Astrocyte of the spinal cord (primary cell): ENCODE measurements at regions not wholly inside any gene's neighbourhood (a gene's known extent, or its start where the extent isn't known, plus 50 kb on each side); places are given as distances from the start of the nearest gene placed in this dataset.
"Not testable (repeated sequence)": the region's sequence is repeated elsewhere in the genome, so short reads cannot be mapped to it uniquely, and the experiment has no call there.

Experiments
- DNase-seq: peaks from one replicate; pipeline ENCODE4 v3.0.0; 2011; ENCODE audit warnings: low read depth, low spot score
- H3K4me3 ChIP-seq: 2 replicates; pipeline ENCODE4 v1.5.1; 2011; ENCODE audit warnings: low read depth, mild to moderate bottlenecking, low read length, moderate library complexity
- CTCF ChIP-seq: IDR thresholded peaks from 2 replicates; pipeline ENCODE4 v1.5.1; 2012; ENCODE audit warnings: low read depth, mild to moderate bottlenecking, low read length, inconsistent platforms
- in situ Hi-C: cut with HindIII; loops from 2 replicates; pipeline ENCODE4 v1.10.0; 2017; ENCODE audit warnings: low sequenced_read_pairs

- DNase-seq: no peak
- in situ Hi-C loops: no loop called here
- H3K4me3 ChIP-seq: no peak overlapping the region
- TF ChIP-seq CTCF: no peak
Measured at GRCh38 chr15:58377193-58377592, 54.6 kb upstream of the LIPC start.

- DNase-seq: peak; percentile 36
- in situ Hi-C loops: no loop called here
- H3K4me3 ChIP-seq: no peak overlapping the region
- no peak for TF ChIP-seq CTCF
Measured at GRCh38 chr15:58378241-58379085, 53.3 kb upstream of the LIPC start.

DNA sequence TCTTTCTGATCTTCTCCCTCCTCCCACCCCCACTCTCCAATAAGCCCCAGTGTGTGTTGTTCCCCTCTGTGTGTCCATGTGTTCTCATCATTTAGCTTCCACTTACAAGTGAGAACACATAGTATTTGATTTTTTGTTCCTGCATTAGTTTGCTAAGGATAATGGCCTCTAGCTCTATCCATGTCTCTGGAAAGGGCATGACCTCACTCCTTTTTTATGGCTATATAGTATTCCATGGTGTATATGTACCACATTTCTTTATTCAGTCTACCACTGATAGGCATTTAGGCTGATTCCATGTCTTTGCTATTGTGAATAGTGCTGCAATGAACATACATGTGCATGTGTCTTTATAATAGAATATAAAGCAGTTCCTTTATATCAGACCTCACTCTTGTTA, 52.3 kb upstream of the LIPC start:
- H3K4me3 ChIP-seq, in situ Hi-C loops, DNase-seq: not testable (repeated sequence)

GRCh38 chr15:58380280-58380945, 51.4 kb upstream of the LIPC start:
- TF ChIP-seq CTCF: no peak
- H3K4me3 ChIP-seq: no peak overlapping the region
- in situ Hi-C loops: no loop called here
- no peak for DNase-seq

DNA sequence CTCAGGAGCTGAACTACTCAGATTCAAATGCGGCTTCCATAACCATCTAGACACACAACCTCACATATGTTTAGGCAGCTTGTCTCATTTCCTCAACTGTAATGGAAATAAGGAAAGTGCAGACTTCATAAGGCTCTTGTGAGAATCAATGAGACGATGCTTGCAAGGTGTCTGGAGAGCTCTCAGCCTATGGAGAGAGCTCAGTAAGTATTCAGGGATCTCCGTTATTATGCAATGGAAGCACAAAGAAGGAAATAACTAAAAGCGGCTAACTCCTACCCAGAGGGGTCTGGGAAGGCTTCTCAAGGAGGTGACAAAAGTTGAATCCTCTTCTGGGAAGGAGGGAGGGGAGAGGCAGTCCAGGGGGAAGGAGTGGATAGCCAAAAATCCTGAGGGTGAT, 50.1 kb upstream of the LIPC start:
- TF ChIP-seq CTCF: no peak
- in situ Hi-C loops: no loop called here
- no peak overlapping the region for H3K4me3 ChIP-seq
- no peak for DNase-seq
